ENCODE measurements at regions not wholly inside any gene's neighbourhood (a gene's known extent, or its start where the extent isn't known, plus 50 kb on each side); places are given as distances from the start of the nearest gene placed in this dataset.

- DNase-seq (ENCODE audit: low spot score), result no peak
- peaks cover 4% of the 10 kb centered on the region for H3K36me3 Mint-ChIP-seq
- TF ChIP-seq NFATC4 (CRISPR knock-in tag; IDR thresholded peaks at IDR 0.05), result no peak
- no peak for TF ChIP-seq MYBL2 (CRISPR knock-in tag; IDR thresholded peaks at IDR 0.05)
- no peak for TF ChIP-seq CREB1 (CRISPR knock-in tag; IDR thresholded peaks at IDR 0.05)
- TF ChIP-seq E2F1 (CRISPR knock-in tag; IDR thresholded peaks at IDR 0.05), result no peak
- TF ChIP-seq TCF7 (CRISPR knock-in tag; IDR thresholded peaks at IDR 0.05; ENCODE audit: low read depth), result no peak
- TF ChIP-seq ZNF423 (CRISPR knock-in tag; IDR thresholded peaks at IDR 0.05), result no peak
- TF ChIP-seq ZNF532 (CRISPR knock-in tag; IDR thresholded peaks at IDR 0.05; ENCODE audit: borderline replicate concordance), result no peak
- ChIA-PET CTCF (interaction anchor here (1.2 kb wide), 1 partner anchor 26 kb away, joined by 3 read pairs; no protein-coding TSS in a partner anchor), POLR2A (no interaction called here)
- H3K4me1 Mint-ChIP-seq, result no peaks in the 10 kb centered on the region
- H3K9me3 Mint-ChIP-seq, result peaks cover 8% of the 10 kb centered on the region
- no peak overlapping the region for H3K4me3 Mint-ChIP-seq
- no peak overlapping the region for H3K27ac Mint-ChIP-seq
- no peak for ATAC-seq
- H3K27me3 Mint-ChIP-seq (ENCODE audit: low read depth), result no peaks in the 10 kb centered on the region
Measured at GRCh38 chr5:100456615-100457014, 78.6 kb upstream of the FAM174A start.

- Mint-ChIP-seq H3K9me3 (no peaks in the 10 kb centered on the region), H3K4me3 (no peak overlapping the region), H3K4me1 (no peaks in the 10 kb centered on the region), H3K27ac (no peak overlapping the region), H3K27me3 (ENCODE audit: low read depth) (no peaks in the 10 kb centered on the region), H3K36me3 (no peaks in the 10 kb centered on the region)
- ATAC-seq (no peak), DNase-seq (ENCODE audit: low spot score) (no peak)
- ChIA-PET CTCF (no interaction called here), POLR2A (no interaction called here)
- TF ChIP-seq CREM (CRISPR knock-in tag; IDR thresholded peaks at IDR 0.05) (no peak), ATF6 (CRISPR knock-in tag; IDR thresholded peaks at IDR 0.05) (no peak), ZNF317 (CRISPR knock-in tag; IDR thresholded peaks at IDR 0.05; ENCODE audit: borderline replicate concordance, low read depth) (no peak), TCF7 (CRISPR knock-in tag; IDR thresholded peaks at IDR 0.05; ENCODE audit: low read depth) (no peak), ZNF423 (CRISPR knock-in tag; IDR thresholded peaks at IDR 0.05) (no peak), NFYB (CRISPR knock-in tag; conservative IDR thresholded peaks at IDR 0.05; ENCODE audit: low read depth) (no peak), ETV6 (CRISPR knock-in tag; IDR thresholded peaks at IDR 0.05) (no peak), FOXP4 (CRISPR knock-in tag; IDR thresholded peaks at IDR 0.05) (no peak), ZNF416 (CRISPR knock-in tag; IDR thresholded peaks at IDR 0.05) (no peak), USF1 (CRISPR knock-in tag; IDR thresholded peaks at IDR 0.05) (no peak), PRRX2 (CRISPR knock-in tag; IDR thresholded peaks at IDR 0.05) (no peak)
- TF ChIP-seq, protein P1, sequence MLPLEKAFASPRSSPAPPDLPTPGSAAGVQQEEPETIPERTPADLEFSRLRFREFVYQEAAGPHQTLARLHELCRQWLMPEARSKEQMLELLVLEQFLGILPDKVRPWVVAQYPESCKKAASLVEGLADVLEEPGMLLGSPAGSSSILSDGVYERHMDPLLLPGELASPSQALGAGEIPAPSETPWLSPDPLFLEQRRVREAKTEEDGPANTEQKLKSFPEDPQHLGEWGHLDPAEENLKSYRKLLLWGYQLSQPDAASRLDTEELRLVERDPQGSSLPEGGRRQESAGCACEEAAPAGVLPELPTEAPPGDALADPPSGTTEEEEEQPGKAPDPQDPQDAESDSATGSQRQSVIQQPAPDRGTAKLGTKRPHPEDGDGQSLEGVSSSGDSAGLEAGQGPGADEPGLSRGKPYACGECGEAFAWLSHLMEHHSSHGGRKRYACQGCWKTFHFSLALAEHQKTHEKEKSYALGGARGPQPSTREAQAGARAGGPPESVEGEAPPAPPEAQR (CRISPR knock-in tag; IDR thresholded peaks at IDR 0.05), result no peak
- TF ChIP-seq, protein P2, sequence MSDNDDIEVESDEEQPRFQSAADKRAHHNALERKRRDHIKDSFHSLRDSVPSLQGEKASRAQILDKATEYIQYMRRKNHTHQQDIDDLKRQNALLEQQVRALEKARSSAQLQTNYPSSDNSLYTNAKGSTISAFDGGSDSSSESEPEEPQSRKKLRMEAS (CRISPR knock-in tag; IDR thresholded peaks at IDR 0.05), result no peak
- TF ChIP-seq, protein P3, sequence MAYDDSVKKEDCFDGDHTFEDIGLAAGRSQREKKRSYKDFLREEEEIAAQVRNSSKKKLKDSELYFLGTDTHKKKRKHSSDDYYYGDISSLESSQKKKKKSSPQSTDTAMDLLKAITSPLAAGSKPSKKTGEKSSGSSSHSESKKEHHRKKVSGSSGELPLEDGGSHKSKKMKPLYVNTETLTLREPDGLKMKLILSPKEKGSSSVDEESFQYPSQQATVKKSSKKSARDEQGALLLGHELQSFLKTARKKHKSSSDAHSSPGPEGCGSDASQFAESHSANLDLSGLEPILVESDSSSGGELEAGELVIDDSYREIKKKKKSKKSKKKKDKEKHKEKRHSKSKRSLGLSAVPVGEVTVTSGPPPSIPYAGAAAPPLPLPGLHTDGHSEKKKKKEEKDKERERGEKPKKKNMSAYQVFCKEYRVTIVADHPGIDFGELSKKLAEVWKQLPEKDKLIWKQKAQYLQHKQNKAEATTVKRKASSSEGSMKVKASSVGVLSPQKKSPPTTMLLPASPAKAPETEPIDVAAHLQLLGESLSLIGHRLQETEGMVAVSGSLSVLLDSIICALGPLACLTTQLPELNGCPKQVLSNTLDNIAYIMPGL (CRISPR knock-in tag; IDR thresholded peaks at IDR 0.05), result no peak
Measured at GRCh38 chr5:100452126-100452525, 83.0 kb upstream of the FAM174A start.

Measured in WTC11 (cell line).